Suprapubic skin (tissue), 4 donors: ENCODE measurements at regions not wholly inside any gene's neighbourhood (a gene's known extent, or its start where the extent isn't known, plus 50 kb on each side); places are given as distances from the start of the nearest gene placed in this dataset.

Source experiments
- DNase-seq, 2 donors: peaks; one replicate each; pipeline ENCODE4 v3.0.0-alpha.2; 2019; ENCODE audit warnings: low spot score in 2 of 2
- H3K27ac ChIP-seq: fragments of 200-600 bp; sonication (generic); one replicate; pipeline ENCODE4 v1.5.1; 2019
- H3K27me3 ChIP-seq: fragments of 200-600 bp; sonication (generic); one replicate; pipeline ENCODE4 v1.5.1; 2019
- H3K36me3 ChIP-seq: fragments of 200-600 bp; sonication (generic); one replicate; pipeline ENCODE4 v1.5.1; 2019
- H3K4me1 ChIP-seq: fragments of 200-600 bp; sonication (generic); one replicate; pipeline ENCODE4 v1.5.1; 2019
- H3K4me3 ChIP-seq: fragments of 200-600 bp; sonication (generic); one replicate; pipeline ENCODE4 v1.5.1; 2019; ENCODE audit warnings: mild to moderate bottlenecking
- H3K9me3 ChIP-seq: fragments of 200-600 bp; sonication (generic); one replicate; pipeline ENCODE4 v1.5.1; 2019
- CTCF ChIP-seq, 2 donors: fragments of 200-600 bp in 1 of 2; fragments of 450-650 bp in 1 of 2; sonication (generic) in 1 of 2; IDR thresholded peaks; one replicate each; pipeline ENCODE4 v1.5.1; 2016 to 2019; ENCODE audit warnings: antibody characterized with exemption in 2 of 2, mild to moderate bottlenecking in 1 of 2, moderate library complexity in 1 of 2
- EP300 ChIP-seq: sonication (generic); formaldehyde crosslinking; IDR thresholded peaks from one replicate; pipeline ENCODE4 v1.6.1; 2017; ENCODE audit warnings: antibody characterized with exemption
- POLR2A ChIP-seq, 2 donors: fragments of 450-650 bp; IDR thresholded peaks; one replicate each; pipeline ENCODE4 v1.6.1; 2017; ENCODE audit warnings: antibody characterized with exemption in 2 of 2, mild to moderate bottlenecking in 2 of 2, moderate library complexity in 2 of 2
- POLR2AphosphoS5 ChIP-seq, 3 donors: sonication (generic); formaldehyde crosslinking; IDR thresholded peaks; one replicate each; pipeline ENCODE4 v1.6.1; 2017; ENCODE audit warnings: antibody characterized with exemption in 3 of 3
- WGBS: methylation state at CpG from one replicate; pipeline ENCODE4 v1.1.5; 2018; 5-methylcytosine and 5-hydroxymethylcytosine counted together

- WGBS, result 70% methylated on average over 1 of the region's 1 CpG
Measured at GRCh38 chr18:56461151-56461550, 177.2 kb downstream of the TXNL1 start.

DNA sequence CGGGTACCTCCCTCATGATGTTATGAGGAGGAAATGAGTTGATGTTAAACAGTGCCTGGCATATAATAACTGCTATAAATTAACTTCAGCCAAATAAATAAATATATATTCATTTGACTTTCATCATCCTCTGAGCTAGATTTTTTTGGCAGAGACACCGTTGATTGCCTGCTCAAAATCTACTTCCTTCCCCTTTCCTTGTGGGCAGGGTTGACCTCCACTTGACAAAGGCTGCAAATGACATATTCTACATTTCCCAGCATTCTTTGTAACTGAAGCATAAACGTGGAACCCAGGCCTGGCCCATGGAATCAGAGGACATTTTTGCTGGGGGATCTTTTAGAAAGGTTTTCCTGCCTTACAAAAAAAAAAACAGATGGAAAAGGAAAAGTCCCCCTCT is 177.8 kb downstream of the TXNL1 start:
- Histone ChIP-seq H3K9me3 (no peaks in the 10 kb centered on the region), H3K27ac (no peak overlapping the region), H3K27me3 (no peaks in the 10 kb centered on the region), H3K4me1 (no peaks in the 10 kb centered on the region), H3K4me3 (no peak overlapping the region), H3K36me3 (no peaks in the 10 kb centered on the region)
- DNase-seq, result no peak
- WGBS, result 49% methylated on average over 3 of the region's 3 CpGs
- TF ChIP-seq EP300, result no peak
- TF ChIP-seq CTCF (IDR thresholded peaks at IDR 0.05), result no peak
- no peak for TF ChIP-seq POLR2AphosphoS5 (IDR thresholded peaks at IDR 0.05)
- no peak for TF ChIP-seq POLR2A (IDR thresholded peaks at IDR 0.05)

More at GRCh38 chr18:56461151-56461550, 177.2 kb downstream of the TXNL1 start:
- Histone ChIP-seq H3K9me3 (no peaks in the 10 kb centered on the region), H3K27ac (no peak overlapping the region), H3K4me1 (no peaks in the 10 kb centered on the region), H3K27me3 (no peaks in the 10 kb centered on the region), H3K36me3 (no peaks in the 10 kb centered on the region), H3K4me3 (no peak overlapping the region)
- no peak for TF ChIP-seq POLR2AphosphoS5 (IDR thresholded peaks at IDR 0.05)
- no peak for TF ChIP-seq CTCF (IDR thresholded peaks at IDR 0.05)
- no peak for DNase-seq

DNA sequence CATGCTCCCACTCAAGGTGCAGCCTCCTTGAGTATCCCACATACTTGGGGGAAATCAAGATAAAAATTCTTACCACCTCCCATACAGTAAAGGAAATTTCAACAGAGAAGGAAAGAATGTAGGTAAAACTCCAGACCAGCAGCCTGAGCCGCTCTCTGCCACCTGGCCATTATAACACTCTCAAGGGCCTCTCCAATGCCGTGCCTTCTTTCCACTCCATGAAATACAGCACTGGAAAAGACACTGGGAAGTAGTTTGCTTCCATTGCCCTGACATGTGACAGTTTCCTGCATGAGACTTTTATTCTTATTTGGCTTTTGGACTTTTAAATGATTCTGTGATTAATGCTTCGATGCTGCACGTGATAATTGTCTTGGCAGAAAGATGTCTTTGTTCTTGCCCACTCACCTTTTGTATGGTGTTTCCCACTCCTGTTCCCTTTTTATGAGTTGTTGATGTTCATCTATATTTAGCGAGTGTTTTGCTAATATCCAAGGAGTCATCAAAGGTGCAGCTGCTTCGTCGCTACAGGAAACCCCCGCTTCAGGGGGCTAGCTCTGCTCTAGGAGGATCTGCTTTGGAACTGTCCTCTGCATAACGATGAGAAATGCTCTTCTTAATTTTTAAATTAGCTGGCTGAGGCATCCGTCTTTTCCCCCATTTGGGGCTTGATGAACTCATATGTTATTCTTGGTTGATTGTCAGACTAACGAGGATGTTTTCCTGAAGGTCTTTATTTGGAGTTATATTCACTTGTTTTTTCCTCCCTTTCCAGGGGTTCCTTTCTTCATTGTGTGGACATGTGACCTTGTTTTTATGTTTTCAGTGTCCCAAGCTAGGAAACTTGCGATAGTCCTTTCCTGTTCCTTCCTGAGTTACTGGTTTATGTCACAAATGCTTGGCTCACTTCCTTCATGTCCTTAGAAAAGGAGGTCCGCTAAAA is 179.4 kb downstream of the TXNL1 start:
- Histone ChIP-seq H3K4me1 (no peaks in the 10 kb centered on the region), H3K9me3 (no peaks in the 10 kb centered on the region), H3K27ac (no peak overlapping the region), H3K36me3 (no peaks in the 10 kb centered on the region), H3K4me3 (no peak overlapping the region), H3K27me3 (no peaks in the 10 kb centered on the region)
- TF ChIP-seq POLR2A (IDR thresholded peaks at IDR 0.05), result no peak
- TF ChIP-seq EP300, result no peak
- TF ChIP-seq CTCF (IDR thresholded peaks at IDR 0.05), result no peak
- TF ChIP-seq POLR2AphosphoS5 (IDR thresholded peaks at IDR 0.05), result no peak
- DNase-seq, result no peak
- WGBS, result 66% methylated on average over 13 of the region's 13 CpGs

GRCh38 chr18:56455874-56456273 is 182.5 kb downstream of the TXNL1 start:
- H3K4me3 ChIP-seq, result no peak overlapping the region
- H3K27ac ChIP-seq, result no peak overlapping the region
- no peak for DNase-seq
- H3K9me3 ChIP-seq, result no peaks in the 10 kb centered on the region
- no peaks in the 10 kb centered on the region for H3K27me3 ChIP-seq
- 68% methylated on average over 2 of the region's 2 CpGs for WGBS
- no peak for TF ChIP-seq POLR2AphosphoS5 (IDR thresholded peaks at IDR 0.05)
- no peak for TF ChIP-seq POLR2A (IDR thresholded peaks at IDR 0.05)
- H3K4me1 ChIP-seq, result no peaks in the 10 kb centered on the region
- H3K36me3 ChIP-seq, result no peaks in the 10 kb centered on the region

DNA sequence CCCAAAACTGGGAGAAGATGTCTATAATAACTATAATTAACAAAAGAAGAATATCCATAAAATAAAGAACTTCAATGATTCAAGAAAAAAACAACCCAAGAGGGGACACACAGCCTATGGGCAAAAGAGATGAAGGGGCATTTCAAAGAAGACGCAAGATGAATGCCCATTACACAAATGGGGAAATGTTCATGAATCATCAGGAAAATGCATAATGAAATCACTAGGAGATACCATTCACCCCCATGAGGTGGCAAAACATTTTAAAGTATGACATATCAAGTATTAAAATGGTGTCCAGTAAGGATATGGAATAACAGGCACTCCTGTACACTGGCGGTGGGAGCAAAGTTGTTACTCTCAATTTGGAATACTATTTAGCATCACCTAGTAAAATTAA is 183.3 kb downstream of the TXNL1 start:
- no peaks in the 10 kb centered on the region for H3K36me3 ChIP-seq
- DNase-seq, result no peak
- H3K27me3 ChIP-seq, result no peaks in the 10 kb centered on the region
- TF ChIP-seq EP300 (no peak), CTCF (IDR thresholded peaks at IDR 0.05) (no peak), POLR2AphosphoS5 (IDR thresholded peaks at IDR 0.05) (no peak), POLR2A (IDR thresholded peaks at IDR 0.05) (no peak)
- H3K4me3 ChIP-seq, result no peak overlapping the region
- 89% methylated on average over 2 of the region's 2 CpGs for WGBS
- H3K9me3 ChIP-seq, result no peaks in the 10 kb centered on the region
- no peak overlapping the region for H3K27ac ChIP-seq
- no peaks in the 10 kb centered on the region for H3K4me1 ChIP-seq
